Mesenchymal stem cell (in vitro differentiated cells and primary cell): ENCODE measurements at regions not wholly inside any gene's neighbourhood (a gene's known extent, or its start where the extent isn't known, plus 50 kb on each side); places are given as distances from the start of the nearest gene placed in this dataset.

Experiments
- DNase-seq: peaks from one replicate; pipeline ENCODE4 v3.0.0-alpha.2; 2013
- H2AFZ ChIP-seq: one replicate; pipeline ENCODE4 v1.6.1; 2013; ENCODE audit warnings: low read depth, mild to moderate bottlenecking, control low read depth, inconsistent platforms, low read length, moderate library complexity
- H2AK5ac ChIP-seq: 2 replicates; pipeline ENCODE4 v1.6.1; 2013; ENCODE audit warnings: low read length, moderate library complexity, mild to moderate bottlenecking, inconsistent platforms; ENCODE audit not compliant: severe bottlenecking
- H2BK120ac ChIP-seq: one replicate; pipeline ENCODE4 v1.6.1; 2013; ENCODE audit warnings: low read depth, mild to moderate bottlenecking, inconsistent platforms, low read length, moderate library complexity
- H2BK12ac ChIP-seq, 2 experiments: one replicate each; pipeline ENCODE4 v1.6.1; 2013; ENCODE audit warnings: inconsistent platforms in 2 of 2, low read length in 2 of 2, mild to moderate bottlenecking in 2 of 2, moderate library complexity in 2 of 2, control low read depth in 1 of 2
- H2BK15ac ChIP-seq: one replicate; pipeline ENCODE4 v1.6.1; 2013; ENCODE audit warnings: mild to moderate bottlenecking, low read depth, inconsistent platforms; ENCODE audit not compliant: poor library complexity, severe bottlenecking
- H2BK5ac ChIP-seq: 2 replicates; pipeline ENCODE4 v1.6.1; 2013; ENCODE audit warnings: low read depth, mild to moderate bottlenecking, low read length, control low read depth, inconsistent platforms; ENCODE audit not compliant: poor library complexity, severe bottlenecking
- H3K14ac ChIP-seq, 2 experiments: one replicate each; pipeline ENCODE4 v1.6.1; 2013; ENCODE audit warnings: inconsistent platforms in 2 of 2, low read length in 2 of 2, control low read depth in 1 of 2, mild to moderate bottlenecking in 1 of 2, moderate library complexity in 1 of 2
- H3K18ac ChIP-seq, 2 experiments: one replicate each; pipeline ENCODE4 v1.6.1; 2013; ENCODE audit warnings: inconsistent platforms in 2 of 2, low read length in 2 of 2, control low read depth in 1 of 2, low read depth in 1 of 2, mild to moderate bottlenecking in 1 of 2
- H3K23ac ChIP-seq, 2 experiments: one replicate each; pipeline ENCODE4 v1.6.1; 2013; ENCODE audit warnings: inconsistent platforms in 2 of 2, low read length in 2 of 2, mild to moderate bottlenecking in 2 of 2, moderate library complexity in 2 of 2, control low read depth in 1 of 2
- H3K27ac ChIP-seq: 2 replicates; pipeline ENCODE4 v1.5.1; 2013; ENCODE audit warnings: mild to moderate bottlenecking, moderate library complexity, low read length, control low read depth, inconsistent platforms; ENCODE audit not compliant: poor library complexity, severe bottlenecking
- H3K27me3 ChIP-seq, 2 experiments: 2 replicates each; pipeline versions ENCODE4 v1.6.1 to v1.7.0; 2013; ENCODE audit warnings: low read length in 2 of 2, mild to moderate bottlenecking in 2 of 2, moderate library complexity in 2 of 2, control low read depth in 1 of 2, inconsistent platforms in 1 of 2; ENCODE audit not compliant: control insufficient read depth in 1 of 2, insufficient read depth in 1 of 2
- H3K36me3 ChIP-seq, 2 experiments: 2 replicates each; pipeline versions ENCODE4 v1.6.1 to v1.7.0; 2013; ENCODE audit warnings: low read length in 2 of 2, control low read depth in 1 of 2, inconsistent platforms in 1 of 2, low read depth in 1 of 2, mild to moderate bottlenecking in 1 of 2; ENCODE audit not compliant: insufficient read depth in 2 of 2, control insufficient read depth in 1 of 2
- H3K4ac ChIP-seq, 2 experiments: one replicate each; pipeline ENCODE4 v1.6.1; 2013; ENCODE audit warnings: inconsistent platforms in 2 of 2, low read length in 2 of 2, mild to moderate bottlenecking in 2 of 2, moderate library complexity in 2 of 2, control low read depth in 1 of 2, low read depth in 1 of 2
- H3K4me1 ChIP-seq: 2 replicates; pipeline ENCODE4 v1.6.1; 2013; ENCODE audit warnings: low read depth, low read length, control low read depth; ENCODE audit not compliant: control insufficient read depth, insufficient read depth
- H3K4me2 ChIP-seq: 2 replicates; pipeline ENCODE4 v1.6.1; 2013; ENCODE audit warnings: low read length, mild to moderate bottlenecking, inconsistent platforms; ENCODE audit not compliant: poor library complexity, severe bottlenecking
- H3K4me3 ChIP-seq, 2 experiments: 2 replicates each; pipeline versions ENCODE4 v1.5.1 to v1.7.0; 2013; ENCODE audit warnings: low read length in 2 of 2, mild to moderate bottlenecking in 2 of 2, control low read depth in 1 of 2, low read depth in 1 of 2; ENCODE audit not compliant: insufficient read depth in 1 of 2
- H3K79me1 ChIP-seq: replicated peaks from 2 replicates; pipeline ENCODE4 v1.6.1; 2013; ENCODE audit warnings: mild to moderate bottlenecking, control low read depth, low read length, inconsistent platforms; ENCODE audit not compliant: poor library complexity, severe bottlenecking
- H3K9ac ChIP-seq: 2 replicates; pipeline ENCODE4 v1.7.0; 2013; ENCODE audit warnings: mild to moderate bottlenecking, low read length, moderate library complexity
- H3K9me3 ChIP-seq: 2 replicates; pipeline ENCODE4 v1.7.0; 2013; ENCODE audit warnings: mild to moderate bottlenecking, low read length; ENCODE audit not compliant: control insufficient read depth
- H4K8ac ChIP-seq: one replicate; pipeline ENCODE4 v1.6.1; 2013; ENCODE audit warnings: inconsistent platforms, mild to moderate bottlenecking, low read length, moderate library complexity
- H4K91ac ChIP-seq: one replicate; pipeline ENCODE4 v1.6.1; 2013; ENCODE audit warnings: mild to moderate bottlenecking, low read length, inconsistent platforms
- WGBS: methylation state at CpG from one replicate; pipeline ENCODE4 v1.1.7; 2013; ENCODE audit warnings: mixed read lengths; 5-methylcytosine and 5-hydroxymethylcytosine counted together

DNA sequence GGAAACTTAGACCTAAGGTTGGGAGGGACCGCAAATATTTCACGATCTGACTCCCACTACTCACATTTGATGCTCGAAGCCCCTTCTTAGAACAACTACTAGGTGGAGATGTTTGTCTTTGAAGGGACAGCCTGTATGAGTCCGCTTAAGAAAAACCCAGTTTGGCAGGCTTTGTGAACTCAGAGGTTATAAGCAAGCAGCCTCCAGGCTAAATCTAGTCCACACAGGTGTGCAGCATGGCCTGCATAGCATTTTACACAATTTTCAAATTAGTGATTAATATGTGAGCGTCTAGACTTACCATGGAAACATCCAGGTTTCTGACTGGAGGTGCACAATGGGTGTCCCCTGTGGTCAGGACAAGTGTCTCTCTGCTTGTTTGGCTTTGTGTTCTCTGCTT is 127.1 kb downstream of the KIF4B start:
- Histone ChIP-seq H3K9ac (no peak overlapping the region), H3K27ac (no peak overlapping the region), H2BK120ac (no peak overlapping the region), H3K4me2 (no peak overlapping the region), H3K27me3 (peaks cover 5 to 8% of the 10 kb centered on the region in 2 experiments), H4K8ac (no peak overlapping the region), H2BK12ac (no peak overlapping the region), H3K23ac (no peak overlapping the region), H3K18ac (no peak overlapping the region), H3K9me3 (no peaks in the 10 kb centered on the region), H2BK15ac (no peak overlapping the region), H3K4me1 (no peaks in the 10 kb centered on the region), H2AFZ (no peak overlapping the region), H3K79me1 (no peaks in the 10 kb centered on the region), H2AK5ac (no peak overlapping the region), H3K4me3 (no peak overlapping the region), H4K91ac (no peak overlapping the region), H3K4ac (no peak overlapping the region), H3K36me3 (no peaks in the 10 kb centered on the region), H3K14ac (no peak overlapping the region), H2BK5ac (no peak overlapping the region)
- DNase-seq, result no peak
- WGBS, result 83% methylated on average over 3 of the region's 5 CpGs

GRCh38 chr5:155144956-155145355 is 131.4 kb downstream of the KIF4B start:
- Histone ChIP-seq H3K14ac (no peak overlapping the region), H3K27ac (no peak overlapping the region)

GRCh38 chr5:155147222-155147621 is 133.7 kb downstream of the KIF4B start:
- H2BK120ac ChIP-seq, result no peak overlapping the region
- no CpG with 5 or more reads among the region's 2 CpGs for WGBS
- no peak overlapping the region for H2BK5ac ChIP-seq

More at GRCh38 chr5:155144956-155145355, 131.4 kb downstream of the KIF4B start:
- Histone ChIP-seq H3K36me3 (no peaks in the 10 kb centered on the region), H3K9me3 (no peaks in the 10 kb centered on the region), H4K91ac (no peak overlapping the region), H3K4ac (no peak overlapping the region), H4K8ac (no peak overlapping the region), H3K4me1 (no peaks in the 10 kb centered on the region), H2BK15ac (no peak overlapping the region), H2BK5ac (no peak overlapping the region), H2BK12ac (no peak overlapping the region), H2AFZ (no peak overlapping the region), H3K9ac (no peak overlapping the region), H3K27me3 (peaks cover 0 to 11% of the 10 kb centered on the region in 2 experiments), H3K18ac (no peak overlapping the region), H3K79me1 (no peaks in the 10 kb centered on the region), H2AK5ac (no peak overlapping the region), H3K23ac (no peak overlapping the region), H3K4me2 (no peak overlapping the region), H2BK120ac (no peak overlapping the region), H3K4me3 (no peak overlapping the region)
- no peak for DNase-seq

DNA sequence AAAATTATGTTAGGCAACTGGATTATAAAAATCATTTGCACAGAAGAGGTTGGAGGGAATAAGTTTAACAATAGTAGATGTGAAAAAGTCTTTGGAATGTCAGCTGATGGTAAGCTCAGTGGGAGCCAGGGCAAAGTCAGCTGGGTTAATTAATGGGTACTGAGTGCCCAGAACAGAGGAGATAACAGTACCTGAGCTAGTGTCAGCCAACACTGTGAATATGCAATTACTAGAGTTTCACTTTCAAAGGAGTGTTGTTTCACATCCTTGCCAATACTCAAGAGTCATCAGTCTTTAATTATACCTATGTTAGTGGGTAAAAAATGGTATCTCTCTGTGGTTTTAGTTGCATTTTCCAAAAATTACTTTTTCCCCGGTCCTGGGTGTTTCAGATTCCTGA is 135.1 kb downstream of the KIF4B start:
- Histone ChIP-seq H4K91ac (no peak overlapping the region), H2AFZ (no peak overlapping the region), H3K4me1 (no peaks in the 10 kb centered on the region), H2BK12ac (no peak overlapping the region), H3K9ac (no peak overlapping the region), H3K14ac (no peak overlapping the region), H2BK5ac (no peak overlapping the region), H2AK5ac (no peak overlapping the region), H3K4ac (no peak overlapping the region), H3K9me3 (no peaks in the 10 kb centered on the region), H3K79me1 (no peaks in the 10 kb centered on the region), H3K36me3 (no peaks in the 10 kb centered on the region), H2BK15ac (no peak overlapping the region), H2BK120ac (no peak overlapping the region), H3K4me2 (no peak overlapping the region), H3K27me3 (peaks cover 0 to 9% of the 10 kb centered on the region in 2 experiments), H3K4me3 (no peak overlapping the region), H4K8ac (no peak overlapping the region), H3K27ac (no peak overlapping the region), H3K23ac (no peak overlapping the region), H3K18ac (no peak overlapping the region)
- no CpG with 5 or more reads among the region's 1 CpG for WGBS
- no peak for DNase-seq

More at GRCh38 chr5:155147222-155147621, 133.7 kb downstream of the KIF4B start:
- Histone ChIP-seq H2AK5ac (no peak overlapping the region), H3K18ac (no peak overlapping the region), H4K8ac (no peak overlapping the region), H3K4me2 (no peak overlapping the region), H3K9me3 (no peaks in the 10 kb centered on the region), H3K4me3 (no peak overlapping the region), H3K4me1 (no peaks in the 10 kb centered on the region), H2BK12ac (no peak overlapping the region), H3K4ac (no peak overlapping the region), H3K14ac (no peak overlapping the region), H4K91ac (no peak overlapping the region), H3K27me3 (peaks cover 0 to 11% of the 10 kb centered on the region in 2 experiments), H3K23ac (no peak overlapping the region), H3K79me1 (no peaks in the 10 kb centered on the region), H3K36me3 (no peaks in the 10 kb centered on the region), H3K9ac (no peak overlapping the region), H2BK15ac (no peak overlapping the region), H3K27ac (no peak overlapping the region), H2AFZ (no peak overlapping the region)
- peak; percentile 1 for DNase-seq
